Renal pelvis (tissue), 1 donor: ENCODE measurements at regions not wholly inside any gene's neighbourhood (a gene's known extent, or its start where the extent isn't known, plus 50 kb on each side); places are given as distances from the start of the nearest gene placed in this dataset.

Experiments
- DNase-seq: peaks from one replicate; pipeline ENCODE4 v3.0.0-alpha.2; 2013

- DNase-seq = no peak
Measured at GRCh38 chr3:182460303-182460702, 333.0 kb upstream of the ATP11B start.

GRCh38 chr3:182462152-182462551 is 331.2 kb upstream of the ATP11B start:
- DNase-seq = no peak

- DNase-seq = no peak
Measured at GRCh38 chr3:182464513-182465145, 328.7 kb upstream of the ATP11B start.

- DNase-seq = no peak
Measured at GRCh38 chr3:182465301-182466185, 327.8 kb upstream of the ATP11B start.

- DNase-seq = no peak
Measured at GRCh38 chr3:182469086-182469485, 324.2 kb upstream of the ATP11B start.

GRCh38 chr3:182470187-182470586 is 323.1 kb upstream of the ATP11B start:
- DNase-seq = no peak

GRCh38 chr3:182473191-182473710 is 320.1 kb upstream of the ATP11B start:
- DNase-seq = no peak

- DNase-seq = no peak
Measured at GRCh38 chr3:182478369-182478768, 314.9 kb upstream of the ATP11B start.

- no peak for DNase-seq
Measured at GRCh38 chr3:182479419-182480336, 313.6 kb upstream of the ATP11B start.

GRCh38 chr3:182482705-182483104 is 310.6 kb upstream of the ATP11B start:
- DNase-seq = no peak

GRCh38 chr3:182484682-182485081 is 308.6 kb upstream of the ATP11B start:
- no peak for DNase-seq

GRCh38 chr3:182485301-182485700 is 308.0 kb upstream of the ATP11B start:
- no peak for DNase-seq

GRCh38 chr3:182486463-182486862 is 306.8 kb upstream of the ATP11B start:
- DNase-seq = no peak

- DNase-seq = no peak
Measured at GRCh38 chr3:182487143-182487542, 306.2 kb upstream of the ATP11B start.

- DNase-seq = no peak
Measured at GRCh38 chr3:182487611-182488010, 305.7 kb upstream of the ATP11B start.

- DNase-seq = no peak
Measured at GRCh38 chr3:182490596-182491491, 302.5 kb upstream of the ATP11B start.

- DNase-seq = no peak
Measured at GRCh38 chr3:182491577-182491976, 301.7 kb upstream of the ATP11B start.

GRCh38 chr3:182492536-182492935 is 300.8 kb upstream of the ATP11B start:
- no peak for DNase-seq

GRCh38 chr3:182500289-182500688 is 293.0 kb upstream of the ATP11B start:
- DNase-seq = no peak

- DNase-seq = no peak
Measured at GRCh38 chr3:182501856-182502255, 291.4 kb upstream of the ATP11B start.

- no peak for DNase-seq
Measured at GRCh38 chr3:182503401-182503800, 289.9 kb upstream of the ATP11B start.
